GM18508 (cell line): ENCODE measurements at regions not wholly inside any gene's neighbourhood (a gene's known extent, or its start where the extent isn't known, plus 50 kb on each side); places are given as distances from the start of the nearest gene placed in this dataset.

Source experiments
- ATAC-seq: cut with Tn5 transposase; IDR thresholded peaks from one replicate; pipeline ENCODE4 v1.9.1; 2021; ENCODE audit warnings: moderate number of reproducible peaks; ENCODE audit not compliant: insufficient read depth, unreplicated experiment

DNA sequence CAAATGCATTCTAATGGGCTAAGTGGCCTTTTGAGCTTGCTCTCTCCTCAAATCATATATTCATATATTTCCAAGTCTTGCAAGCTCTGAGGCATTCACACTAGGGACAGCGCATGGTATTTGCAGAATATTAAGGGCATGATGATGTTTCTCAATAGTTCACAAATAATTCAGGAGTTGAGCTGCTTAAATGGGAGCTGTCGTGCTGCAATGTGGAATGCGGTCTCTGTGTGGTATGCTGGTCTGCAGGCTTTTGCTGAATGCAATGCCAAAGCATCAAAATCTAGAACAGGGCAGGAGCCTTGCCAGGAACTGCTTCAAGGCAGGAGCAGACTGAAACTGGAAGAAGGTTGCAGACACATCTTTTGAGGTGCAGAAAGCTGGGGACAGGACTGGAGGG is 1060.0 kb downstream of the TBC1D22A start:
- ATAC-seq: no peak

GRCh38 chr22:47818496-47818895 is 1056.0 kb downstream of the TBC1D22A start:
- ATAC-seq: no peak

DNA sequence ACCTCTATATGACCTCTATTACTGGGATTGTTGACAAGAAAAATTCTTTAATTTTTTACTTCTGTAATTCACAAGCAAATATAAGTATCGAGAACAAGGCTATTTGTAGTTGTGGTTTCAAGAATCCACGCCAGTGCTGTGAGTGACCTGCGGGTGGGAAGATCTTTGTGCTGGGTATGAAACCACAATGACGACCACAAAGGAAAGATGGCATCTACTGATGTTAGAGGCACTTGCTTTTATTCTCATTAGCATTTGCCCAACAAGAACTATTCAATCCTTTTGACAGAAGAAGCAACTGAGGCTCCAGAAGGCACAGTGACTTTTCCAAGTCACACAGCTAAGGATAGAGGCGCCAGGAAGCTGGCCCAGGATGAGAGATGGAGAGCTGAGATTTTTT is 1054.9 kb downstream of the TBC1D22A start:
- no peak for ATAC-seq

DNA sequence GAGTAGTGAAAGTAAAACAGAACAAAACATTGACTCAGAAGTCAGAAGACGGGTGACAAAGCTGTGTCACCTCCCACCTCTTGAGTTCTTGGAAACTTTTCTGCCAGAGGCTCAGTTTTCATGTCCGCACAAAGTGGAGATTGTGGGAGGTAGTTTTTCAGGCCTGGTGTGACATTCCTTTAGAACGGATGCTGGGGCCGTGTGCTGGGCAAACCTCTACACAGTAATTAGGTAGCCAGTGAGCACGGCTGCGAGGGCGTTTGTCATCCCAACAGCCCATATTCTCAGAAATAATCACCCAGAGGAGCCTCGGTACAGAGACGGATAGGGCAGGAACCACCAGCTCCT is 1054.4 kb downstream of the TBC1D22A start:
- no peak for ATAC-seq

- ATAC-seq: no peak
Observed at GRCh38 chr22:47816121-47816862, 1053.8 kb downstream of the TBC1D22A start.

- no peak for ATAC-seq
Observed at GRCh38 chr22:47814474-47814873, 1052.0 kb downstream of the TBC1D22A start.

DNA sequence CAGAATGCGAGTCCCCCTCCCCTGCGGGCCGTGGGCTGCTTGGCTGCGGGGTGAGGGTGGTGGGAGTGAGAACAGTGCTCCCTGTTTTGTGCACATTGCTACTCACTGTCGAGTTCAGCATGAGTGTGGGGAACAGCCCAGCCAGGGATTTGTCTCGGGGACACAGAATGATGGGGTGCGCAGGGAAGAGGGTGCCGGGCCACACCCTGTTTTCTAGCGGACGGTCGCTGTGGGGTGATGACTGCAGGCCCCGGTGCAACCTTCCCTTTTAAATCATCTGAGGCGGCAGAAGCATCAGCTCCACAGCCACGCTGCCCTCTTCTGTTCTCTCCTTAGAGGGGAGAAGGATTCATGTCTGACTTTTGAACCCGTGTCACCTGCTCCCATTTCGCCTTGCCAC is 1051.2 kb downstream of the TBC1D22A start:
- no peak for ATAC-seq

DNA sequence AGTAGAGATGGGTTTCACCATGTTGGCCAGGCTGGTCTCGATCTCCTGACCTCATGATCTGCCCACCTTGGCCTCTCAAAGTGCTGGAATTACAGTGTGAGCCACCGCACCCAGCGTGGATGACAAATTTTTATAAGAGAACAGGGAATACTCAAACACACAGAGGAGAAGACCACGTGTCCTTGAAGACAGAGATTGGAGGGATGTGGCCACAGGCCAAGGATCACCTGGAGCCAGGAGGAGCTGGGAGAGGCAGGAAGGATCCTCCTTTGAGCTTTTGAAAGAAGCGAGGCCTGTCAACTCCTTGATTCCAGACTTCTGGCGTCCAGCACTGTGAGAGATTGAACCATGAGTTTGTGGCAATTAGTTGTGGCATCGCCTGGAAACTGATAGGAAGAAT is 1049.5 kb downstream of the TBC1D22A start:
- no peak for ATAC-seq

DNA sequence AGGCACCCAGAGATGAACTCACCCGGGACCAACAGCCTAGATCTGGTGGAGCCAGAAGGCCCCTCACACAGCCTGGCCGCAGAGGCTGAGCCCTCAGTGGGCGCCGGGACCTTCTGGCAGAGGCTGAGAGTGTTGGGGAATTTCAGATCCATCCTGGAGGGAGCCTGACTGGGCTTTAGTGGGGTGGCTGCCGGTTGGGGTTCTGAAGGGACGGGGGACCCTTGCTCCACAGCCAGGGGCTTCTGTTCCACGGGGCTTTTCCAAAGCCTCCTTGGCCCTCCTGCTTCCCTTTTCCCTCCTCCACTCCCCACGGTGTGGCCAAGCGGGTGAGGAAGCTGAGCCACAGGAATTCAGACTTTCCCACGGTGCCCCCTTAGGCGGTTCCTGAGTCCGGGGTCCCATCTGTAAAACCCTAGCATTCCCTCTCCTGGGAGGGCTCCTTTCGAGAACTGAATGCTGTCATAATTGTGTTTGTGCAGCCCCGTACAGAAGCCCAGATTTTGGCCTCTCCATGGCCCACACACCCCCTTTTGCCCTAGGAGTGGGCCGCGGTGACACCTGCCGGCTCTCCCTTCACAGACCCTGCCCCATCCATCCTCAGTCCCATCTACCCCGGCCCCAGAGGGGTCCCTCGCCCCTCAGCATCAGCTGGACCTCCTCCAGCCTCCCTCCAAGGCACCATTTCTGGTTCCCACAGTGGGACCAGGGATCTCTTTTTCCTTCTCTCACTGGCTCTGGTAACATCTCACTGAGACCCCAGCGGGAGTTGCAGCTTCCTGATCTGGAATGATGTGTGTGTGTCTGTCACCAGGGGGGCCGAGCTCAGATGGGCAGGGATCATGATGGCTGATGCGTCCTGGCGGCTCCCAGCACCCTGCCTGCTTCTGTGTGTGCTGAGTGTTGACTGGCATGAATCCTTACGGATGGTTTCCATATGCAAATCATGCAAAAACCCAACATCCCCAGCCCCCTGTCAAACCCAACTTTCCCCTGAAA is 1048.4 kb downstream of the TBC1D22A start:
- no peak for ATAC-seq

DNA sequence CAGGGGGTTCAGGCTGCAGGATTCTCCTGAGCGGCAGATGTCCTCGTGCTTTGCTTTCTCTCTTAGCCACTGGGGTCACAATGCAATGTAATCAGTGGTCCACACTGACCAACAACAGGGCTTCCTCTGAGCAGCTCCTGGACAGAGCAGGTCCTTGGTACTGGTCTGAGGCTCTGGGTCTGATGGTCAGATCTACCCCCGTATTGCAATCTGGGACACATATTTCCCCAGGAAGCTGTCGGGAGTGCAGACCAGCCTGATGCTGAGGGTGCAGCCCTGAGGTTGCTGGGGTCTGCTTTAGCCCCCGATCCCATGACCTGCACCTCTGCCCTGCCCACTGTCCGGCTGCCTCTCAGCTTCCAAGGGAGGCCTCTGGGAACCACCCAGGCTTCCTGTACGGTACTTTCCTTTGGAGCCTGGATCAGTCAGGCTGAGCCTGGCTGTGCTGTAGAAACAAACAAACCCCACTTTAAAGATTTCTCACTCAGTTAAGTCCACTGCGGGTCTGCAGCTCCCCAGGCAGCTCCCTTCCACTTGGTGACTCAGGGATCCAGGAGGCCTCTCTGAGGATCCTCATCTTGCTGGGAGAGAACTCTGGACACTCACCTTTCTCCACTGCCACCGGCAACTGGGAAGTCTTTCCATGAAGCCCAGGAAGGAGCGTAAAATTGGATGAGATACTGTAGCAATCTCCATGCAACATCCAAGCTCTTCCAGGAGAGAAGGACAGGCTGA is 1046.6 kb downstream of the TBC1D22A start:
- ATAC-seq: no peak

- no peak for ATAC-seq
Observed at GRCh38 chr22:47808236-47808635, 1045.8 kb downstream of the TBC1D22A start.

- ATAC-seq: no peak
Observed at GRCh38 chr22:47807506-47807905, 1045.1 kb downstream of the TBC1D22A start.

- no peak for ATAC-seq
Observed at GRCh38 chr22:47806894-47807293, 1044.4 kb downstream of the TBC1D22A start.

GRCh38 chr22:47805394-47805935 is 1043.0 kb downstream of the TBC1D22A start:
- ATAC-seq: no peak

GRCh38 chr22:47804281-47804680 is 1041.8 kb downstream of the TBC1D22A start:
- no peak for ATAC-seq

- ATAC-seq: no peak
Observed at GRCh38 chr22:47802421-47802820, 1040.0 kb downstream of the TBC1D22A start.

GRCh38 chr22:47801541-47802245 is 1039.2 kb downstream of the TBC1D22A start:
- ATAC-seq: no peak

DNA sequence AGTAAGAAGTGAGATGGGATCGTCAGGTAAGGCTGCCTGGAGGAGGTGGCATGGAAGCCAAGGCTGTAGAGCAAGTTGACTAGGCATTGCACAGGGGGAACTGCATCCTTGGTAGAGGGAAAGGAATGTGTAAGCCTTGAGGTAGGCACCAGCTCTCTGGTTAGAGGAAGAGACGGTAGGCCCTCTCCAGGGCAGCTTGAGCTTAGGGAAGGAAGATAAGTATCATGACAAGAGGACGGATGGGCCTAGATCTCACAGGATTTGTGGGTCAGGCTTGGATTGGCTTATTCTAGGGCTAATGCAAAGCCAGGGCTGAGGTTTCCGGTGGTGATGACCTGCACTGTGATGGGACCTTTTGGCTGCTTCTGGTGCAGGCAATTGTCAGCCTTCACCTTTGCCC is 1035.8 kb downstream of the TBC1D22A start:
- no peak for ATAC-seq

- ATAC-seq: no peak
Observed at GRCh38 chr22:47797342-47797945, 1035.0 kb downstream of the TBC1D22A start.
